Progenitor cell of endocrine pancreas (in vitro differentiated cells): ENCODE measurements at regions not wholly inside any gene's neighbourhood (a gene's known extent, or its start where the extent isn't known, plus 50 kb on each side); places are given as distances from the start of the nearest gene placed in this dataset.

Source experiments
- DNase-seq: peaks from one replicate; pipeline ENCODE4 v3.0.0; 2021; ENCODE audit warnings: low spot score; ENCODE audit not compliant: unreplicated experiment
- H3K27ac Mint-ChIP-seq: 2 replicates; pipeline ENCODE4 v1.8.0; 2021; ENCODE audit warnings: mild to moderate bottlenecking, moderate library complexity, mixed read lengths
- H3K27me3 Mint-ChIP-seq: 2 replicates; pipeline ENCODE4 v1.8.0; 2021; ENCODE audit warnings: mixed read lengths
- H3K36me3 Mint-ChIP-seq: 2 replicates; pipeline ENCODE4 v1.8.0; 2022; ENCODE audit warnings: mixed read lengths; ENCODE audit not compliant: insufficient read depth
- H3K4me1 Mint-ChIP-seq: 2 replicates; pipeline ENCODE4 v1.8.0; 2021; ENCODE audit warnings: low read depth, mixed read lengths
- H3K4me3 Mint-ChIP-seq: 2 replicates; pipeline ENCODE4 v1.8.0; 2021; ENCODE audit warnings: low read depth, mild to moderate bottlenecking, moderate library complexity, mixed read lengths
- H3K9me3 Mint-ChIP-seq: 2 replicates; pipeline ENCODE4 v1.8.0; 2021; ENCODE audit warnings: low read depth, mixed read lengths
- TF ChIP-seq, protein P1 (sequence below): fragments of 200-600 bp; sonication (generic); IDR thresholded peaks from one replicate; pipeline ENCODE4 v1.5.0; 2021; ENCODE audit warnings: antibody characterized with exemption, mild to moderate bottlenecking; ENCODE audit not compliant: unreplicated experiment

DNA sequence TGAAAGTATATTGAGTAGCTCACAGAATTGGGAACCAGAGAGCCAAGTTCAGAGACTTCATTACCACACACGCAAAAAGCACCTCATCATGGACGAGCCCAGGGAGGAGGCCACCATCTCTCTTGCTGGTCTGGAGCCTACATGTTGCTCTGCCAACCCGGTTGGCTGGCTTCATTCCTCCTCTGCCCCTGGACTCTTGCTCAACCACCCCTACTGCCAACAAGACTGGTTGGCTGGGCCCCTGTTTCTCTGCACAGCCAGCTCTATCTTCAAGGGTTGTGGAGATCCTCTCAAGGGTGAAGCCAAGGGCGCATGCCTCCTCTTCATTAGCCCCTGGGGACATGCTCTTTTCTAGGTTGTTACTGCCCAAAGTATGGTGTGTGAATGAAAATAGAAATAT lies 142.7 kb downstream of the JCAD start:
- no peak for DNase-seq
- H3K36me3 Mint-ChIP-seq, result no peaks in the 10 kb centered on the region
- H3K4me3 Mint-ChIP-seq, result no peak overlapping the region
- peaks cover under 1% of the 10 kb centered on the region for H3K9me3 Mint-ChIP-seq
- H3K27me3 Mint-ChIP-seq, result peaks cover 22% of the 10 kb centered on the region
- TF ChIP-seq, protein P1, sequence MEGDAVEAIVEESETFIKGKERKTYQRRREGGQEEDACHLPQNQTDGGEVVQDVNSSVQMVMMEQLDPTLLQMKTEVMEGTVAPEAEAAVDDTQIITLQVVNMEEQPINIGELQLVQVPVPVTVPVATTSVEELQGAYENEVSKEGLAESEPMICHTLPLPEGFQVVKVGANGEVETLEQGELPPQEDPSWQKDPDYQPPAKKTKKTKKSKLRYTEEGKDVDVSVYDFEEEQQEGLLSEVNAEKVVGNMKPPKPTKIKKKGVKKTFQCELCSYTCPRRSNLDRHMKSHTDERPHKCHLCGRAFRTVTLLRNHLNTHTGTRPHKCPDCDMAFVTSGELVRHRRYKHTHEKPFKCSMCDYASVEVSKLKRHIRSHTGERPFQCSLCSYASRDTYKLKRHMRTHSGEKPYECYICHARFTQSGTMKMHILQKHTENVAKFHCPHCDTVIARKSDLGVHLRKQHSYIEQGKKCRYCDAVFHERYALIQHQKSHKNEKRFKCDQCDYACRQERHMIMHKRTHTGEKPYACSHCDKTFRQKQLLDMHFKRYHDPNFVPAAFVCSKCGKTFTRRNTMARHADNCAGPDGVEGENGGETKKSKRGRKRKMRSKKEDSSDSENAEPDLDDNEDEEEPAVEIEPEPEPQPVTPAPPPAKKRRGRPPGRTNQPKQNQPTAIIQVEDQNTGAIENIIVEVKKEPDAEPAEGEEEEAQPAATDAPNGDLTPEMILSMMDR, result no peak
- no peaks in the 10 kb centered on the region for H3K4me1 Mint-ChIP-seq
- no peak overlapping the region for H3K27ac Mint-ChIP-seq

DNA sequence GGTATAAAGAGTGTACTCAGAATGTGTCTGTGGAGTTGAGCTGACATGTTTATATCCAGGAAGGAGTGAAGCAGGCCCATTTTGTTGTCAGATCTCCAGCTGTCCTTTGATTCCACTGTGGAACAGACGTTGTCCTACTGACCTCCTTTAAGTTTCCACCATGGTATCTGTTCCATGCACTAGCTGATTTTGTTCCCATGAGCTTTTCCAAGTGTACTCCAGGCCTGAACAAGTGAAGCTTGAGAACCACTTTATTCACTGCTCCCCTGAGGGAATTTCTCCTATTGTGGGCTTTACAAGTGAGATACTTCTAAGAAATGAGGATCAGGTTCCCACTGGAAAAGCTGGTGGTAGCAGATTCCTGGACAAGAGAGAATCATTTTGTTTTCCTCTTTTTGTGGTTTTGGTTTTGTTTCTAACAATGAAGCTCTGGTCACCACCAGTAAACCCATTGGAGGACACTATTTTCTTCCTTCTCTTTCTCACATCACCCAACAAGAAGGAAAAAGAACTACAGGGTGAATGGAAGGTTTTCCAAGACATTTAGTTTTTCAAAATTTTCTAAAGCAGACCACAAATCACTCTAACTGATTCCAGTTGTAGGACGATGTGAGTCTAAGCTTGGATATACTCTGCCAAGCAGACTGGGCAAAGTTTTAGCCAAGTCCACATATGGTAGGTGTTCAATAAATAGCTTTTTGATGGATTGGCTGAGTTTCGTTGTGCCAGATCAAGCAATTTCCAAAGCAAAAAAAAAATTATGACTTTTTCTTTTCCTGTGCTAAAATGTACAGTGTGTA lies 144.2 kb downstream of the JCAD start:
- peaks cover 22% of the 10 kb centered on the region for H3K27me3 Mint-ChIP-seq
- TF ChIP-seq, protein P1, result no peak
- no peak overlapping the region for H3K4me3 Mint-ChIP-seq
- H3K9me3 Mint-ChIP-seq, result peaks cover 3% of the 10 kb centered on the region
- no peaks in the 10 kb centered on the region for H3K4me1 Mint-ChIP-seq
- no peak for DNase-seq
- H3K36me3 Mint-ChIP-seq, result no peaks in the 10 kb centered on the region
- H3K27ac Mint-ChIP-seq, result no peak overlapping the region

DNA sequence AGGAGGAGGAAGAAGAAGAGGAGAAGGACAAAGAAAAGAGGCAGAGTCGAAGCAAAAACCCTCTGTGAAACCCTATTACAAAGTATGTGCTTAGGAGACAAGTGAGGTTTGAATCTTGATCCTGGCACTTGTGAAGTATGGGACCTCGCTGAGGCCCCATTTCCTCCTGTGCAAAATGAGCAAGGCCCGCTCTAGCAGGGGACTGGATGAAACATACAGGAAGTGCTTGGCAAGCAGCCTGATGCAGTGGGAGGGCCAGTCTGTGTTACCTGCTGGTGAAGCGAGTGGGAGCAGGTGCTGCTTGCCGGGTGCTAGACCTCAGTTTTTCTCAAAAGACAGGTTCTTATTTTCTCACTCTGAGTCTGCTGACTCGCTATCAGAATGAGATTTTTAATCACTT lies 150.4 kb downstream of the JCAD start:
- H3K36me3 Mint-ChIP-seq, result no peaks in the 10 kb centered on the region
- peaks cover 3% of the 10 kb centered on the region for H3K9me3 Mint-ChIP-seq
- H3K4me3 Mint-ChIP-seq, result no peak overlapping the region
- H3K27me3 Mint-ChIP-seq, result peaks cover 8% of the 10 kb centered on the region
- DNase-seq, result no peak
- H3K27ac Mint-ChIP-seq, result peak overlapping the region; percentile 26
- no peaks in the 10 kb centered on the region for H3K4me1 Mint-ChIP-seq
- TF ChIP-seq, protein P1, result no peak

DNA sequence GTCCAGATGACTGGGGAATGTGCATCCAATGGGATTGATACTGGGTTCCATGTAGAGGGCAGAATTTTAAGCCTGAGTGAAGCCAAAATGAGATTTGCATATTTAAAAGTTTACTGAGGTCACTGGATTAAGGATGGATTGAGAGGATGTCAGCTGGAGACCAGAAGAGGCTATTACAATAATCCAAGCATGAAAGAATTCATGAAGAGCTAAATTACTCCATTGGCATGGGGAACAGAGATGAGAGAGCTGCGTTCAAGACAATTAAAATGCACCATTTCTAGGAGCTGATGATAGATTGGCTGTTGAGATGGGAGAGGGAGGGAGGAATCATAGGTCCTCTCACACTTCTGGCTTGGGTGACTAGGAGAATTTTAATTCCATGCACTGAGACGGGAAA lies 158.5 kb downstream of the JCAD start:
- Mint-ChIP-seq H3K36me3 (no peaks in the 10 kb centered on the region), H3K27me3 (no peaks in the 10 kb centered on the region), H3K4me1 (no peaks in the 10 kb centered on the region), H3K4me3 (no peak overlapping the region), H3K27ac (no peak overlapping the region), H3K9me3 (peaks cover 4% of the 10 kb centered on the region)
- TF ChIP-seq, protein P1, result no peak
- no peak for DNase-seq

DNA sequence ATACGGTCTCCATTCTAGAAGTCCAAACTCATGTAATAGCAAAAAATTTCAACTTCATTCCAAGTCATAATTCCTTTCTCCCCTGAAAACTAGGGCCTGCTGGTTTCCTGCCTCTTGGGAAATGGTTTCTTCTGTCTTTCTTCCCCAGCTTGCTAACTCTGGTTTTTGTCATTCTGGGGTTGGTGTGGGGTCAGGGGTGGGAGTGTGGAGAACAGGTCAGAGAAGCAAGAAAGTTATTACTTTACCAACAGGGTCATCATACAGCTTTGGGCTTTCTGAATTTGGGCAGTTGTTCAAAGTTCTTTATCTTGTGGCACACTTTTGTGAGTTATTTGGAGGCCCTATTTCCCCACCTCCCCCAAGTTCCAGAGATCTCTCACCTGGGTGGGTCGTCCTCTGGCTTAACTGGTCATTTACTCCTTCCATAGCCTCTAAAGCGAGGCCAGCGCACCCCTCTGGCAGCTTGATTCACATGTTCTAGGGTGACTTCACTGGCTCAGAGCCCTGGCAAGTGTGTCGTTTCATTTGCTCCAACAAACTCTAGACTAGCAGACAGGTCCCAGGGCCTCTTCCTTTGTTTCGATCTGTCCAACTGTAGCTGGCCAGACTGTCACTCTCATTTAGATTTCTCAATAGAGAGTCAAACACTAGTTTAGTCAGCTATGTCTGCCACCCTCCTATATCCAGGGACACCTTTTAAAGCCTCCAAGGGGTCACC lies 161.2 kb downstream of the JCAD start:
- Mint-ChIP-seq H3K4me3 (no peak overlapping the region), H3K27me3 (no peaks in the 10 kb centered on the region), H3K4me1 (no peaks in the 10 kb centered on the region), H3K27ac (no peak overlapping the region), H3K9me3 (peaks cover 7% of the 10 kb centered on the region), H3K36me3 (no peaks in the 10 kb centered on the region)
- DNase-seq, result no peak
- TF ChIP-seq, protein P1, result no peak
